HEK293T (cell line): ENCODE measurements at regions not wholly inside any gene's neighbourhood (a gene's known extent, or its start where the extent isn't known, plus 50 kb on each side); places are given as distances from the start of the nearest gene placed in this dataset.
"Not testable (repeated sequence)": the region's sequence is repeated elsewhere in the genome, so short reads cannot be mapped to it uniquely, and the experiment has no call there.

ENCODE experiments used
- CTCF ChIA-PET: fragments of 350-600 bp; formaldehyde crosslinking; extraction: SDS; loops from one replicate; lab custom pipeline; 2021; ENCODE audit warnings: antibody characterized with exemption, inconsistent platforms; lab: Yijun Ruan, JAX
- POLR2A ChIA-PET: fragments of 350-600 bp; formaldehyde crosslinking; extraction: SDS; loops from one replicate; lab custom pipeline; 2020; ENCODE audit warnings: antibody characterized with exemption, inconsistent platforms; lab: Yijun Ruan, JAX
- DNase-seq: peaks from one replicate; pipeline ENCODE4 v3.0.0; 2012; ENCODE audit warnings: mixed read lengths; ENCODE audit errors: extremely low spot score
- ARNT ChIP-seq: fragments of 450-650 bp; IDR thresholded peaks from 2 replicates; pipeline ENCODE4 v1.6.1; 2017; ENCODE audit warnings: mild to moderate bottlenecking
- BHLHE40 ChIP-seq: fragments of 450-650 bp; IDR thresholded peaks from 2 replicates; pipeline ENCODE4 v1.6.1; 2016; ENCODE audit warnings: mild to moderate bottlenecking, moderate library complexity, borderline replicate concordance
- CTBP1 ChIP-seq: fragments of 450-650 bp; IDR thresholded peaks from 2 replicates; pipeline ENCODE4 v1.6.1; 2016; ENCODE audit warnings: borderline replicate concordance
- ELF4 ChIP-seq: fragments of 450-650 bp; IDR thresholded peaks from 2 replicates; pipeline ENCODE4 v1.6.1; 2017; ENCODE audit warnings: antibody characterized with exemption
- FOXA1 ChIP-seq: fragments of 450-650 bp; IDR thresholded peaks from 2 replicates; pipeline ENCODE4 v1.6.1; 2016; ENCODE audit warnings: mild to moderate bottlenecking
- FOXK2 ChIP-seq: fragments of 450-650 bp; IDR thresholded peaks from 2 replicates; pipeline ENCODE4 v1.6.1; 2016; ENCODE audit warnings: mild to moderate bottlenecking
- FOXM1 ChIP-seq: fragments of 450-650 bp; IDR thresholded peaks from 2 replicates; pipeline ENCODE4 v1.6.1; 2017; ENCODE audit warnings: mild to moderate bottlenecking, borderline replicate concordance
- HDGF ChIP-seq: fragments of 450-650 bp; IDR thresholded peaks from 2 replicates; pipeline ENCODE4 v1.6.1; 2017; ENCODE audit warnings: antibody characterized with exemption, borderline replicate concordance
- L3MBTL2 ChIP-seq: fragments of 450-650 bp; conservative IDR thresholded peaks from 2 replicates; pipeline ENCODE4 v1.6.1; 2016; ENCODE audit warnings: mild to moderate bottlenecking
- LEF1 ChIP-seq: fragments of 450-650 bp; IDR thresholded peaks from 2 replicates; pipeline ENCODE4 v1.6.1; 2017; ENCODE audit warnings: mild to moderate bottlenecking, borderline replicate concordance
- NFRKB ChIP-seq: fragments of 450-650 bp; IDR thresholded peaks from 2 replicates; pipeline ENCODE4 v1.6.1; 2016; ENCODE audit warnings: mild to moderate bottlenecking, moderate library complexity
- PKNOX1 ChIP-seq: fragments of 450-650 bp; IDR thresholded peaks from 2 replicates; pipeline ENCODE4 v1.6.1; 2016
- SP1 ChIP-seq: fragments of 450-650 bp; IDR thresholded peaks from 2 replicates; pipeline ENCODE4 v1.6.1; 2017
- SUZ12 ChIP-seq: fragments of 450-650 bp; IDR thresholded peaks from 2 replicates; pipeline ENCODE4 v1.6.1; 2016; ENCODE audit warnings: mild to moderate bottlenecking
- TARDBP ChIP-seq: fragments of 450-650 bp; IDR thresholded peaks from 2 replicates; pipeline ENCODE4 v1.6.1; 2016
- ZNF384 ChIP-seq: fragments of 450-650 bp; IDR thresholded peaks from 2 replicates; pipeline ENCODE4 v1.6.1; 2016

- CTCF ChIA-PET, result no interaction called here
- POLR2A ChIA-PET, result no interaction called here
- TF ChIP-seq BHLHE40 (no peak), LEF1 (no peak), CTBP1 (no peak), SP1 (no peak), PKNOX1 (no peak), FOXK2 (no peak), ELF4 (no peak), FOXM1 (no peak), ZNF384 (no peak), TARDBP (no peak), SUZ12 (no peak), ARNT (no peak), NFRKB (no peak)
Observed at GRCh38 chr12:70008944-70009343, 183.9 kb downstream of the MYRFL start.

DNA sequence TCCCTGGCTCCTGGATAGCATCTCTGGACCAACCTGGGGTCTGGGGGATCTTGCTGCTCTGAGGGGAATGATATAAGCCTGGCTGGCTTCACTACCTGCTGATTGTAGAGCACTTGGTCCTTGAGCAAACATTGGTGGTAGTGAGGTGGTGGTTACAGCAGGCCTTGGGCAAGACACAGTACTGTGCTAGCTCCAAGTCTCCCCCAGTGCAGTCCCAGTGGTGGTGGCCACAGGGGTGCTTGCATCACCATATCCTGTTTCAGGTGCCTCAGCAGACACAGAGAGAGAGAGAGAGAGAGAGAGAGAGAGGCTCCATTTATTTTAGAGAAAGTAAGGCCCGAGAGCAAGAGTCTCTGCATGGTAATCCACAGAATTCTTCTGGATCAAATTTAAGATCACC, 186.3 kb downstream of the MYRFL start:
- DNase-seq, result no peak
- TF ChIP-seq TARDBP (no peak), NFRKB (no peak), ARNT (no peak), ELF4 (no peak), FOXM1 (no peak), FOXA1 (no peak), FOXK2 (no peak), PKNOX1 (no peak), ZNF384 (no peak), SP1 (no peak), CTBP1 (no peak)
- POLR2A ChIA-PET, result no interaction called here
- CTCF ChIA-PET, result no interaction called here

More at GRCh38 chr12:70008944-70009343, 183.9 kb downstream of the MYRFL start:
- no peak for DNase-seq

GRCh38 chr12:70013016-70013415, 188.0 kb downstream of the MYRFL start:
- POLR2A ChIA-PET, result not testable (repeated sequence)

GRCh38 chr12:70028515-70028914, 203.5 kb downstream of the MYRFL start:
- CTCF ChIA-PET, result no interaction called here
- DNase-seq, result no peak
- TF ChIP-seq HDGF (no peak), LEF1 (no peak), FOXM1 (no peak), ELF4 (no peak), ARNT (no peak), NFRKB (no peak), SUZ12 (no peak)
- POLR2A ChIA-PET, result no interaction called here

More at GRCh38 chr12:70013016-70013415, 188.0 kb downstream of the MYRFL start:
- CTCF ChIA-PET, DNase-seq: not testable (repeated sequence)

GRCh38 chr12:70028918-70029317, 203.9 kb downstream of the MYRFL start:
- DNase-seq, result no peak
- no peak for TF ChIP-seq FOXK2
- no peak for TF ChIP-seq FOXM1
- TF ChIP-seq SUZ12, result no peak
- TF ChIP-seq NFRKB, result no peak
- TF ChIP-seq FOXA1, result no peak
- no peak for TF ChIP-seq L3MBTL2
- no peak for TF ChIP-seq ARNT
- no peak for TF ChIP-seq ELF4
- no peak for TF ChIP-seq HDGF
- no peak for TF ChIP-seq SP1
- TF ChIP-seq CTBP1, result no peak
- ChIA-PET CTCF (no interaction called here), POLR2A (no interaction called here)

- ChIA-PET CTCF (no interaction called here), POLR2A (no interaction called here)
- TF ChIP-seq TARDBP (no peak), HDGF (no peak)
- no peak for DNase-seq
Observed at GRCh38 chr12:70031046-70031445, 206.0 kb downstream of the MYRFL start.

- ChIA-PET CTCF (no interaction called here), POLR2A (no interaction called here)
- DNase-seq, result no peak
- no peak for TF ChIP-seq SUZ12
- TF ChIP-seq SP1, result no peak
- TF ChIP-seq TARDBP, result no peak
- TF ChIP-seq FOXM1, result no peak
- no peak for TF ChIP-seq L3MBTL2
- TF ChIP-seq ELF4, result no peak
- no peak for TF ChIP-seq LEF1
- TF ChIP-seq ZNF384, result no peak
- TF ChIP-seq ARNT, result no peak
- TF ChIP-seq CTBP1, result no peak
- no peak for TF ChIP-seq FOXA1
Observed at GRCh38 chr12:70032076-70032475, 207.0 kb downstream of the MYRFL start.

DNA sequence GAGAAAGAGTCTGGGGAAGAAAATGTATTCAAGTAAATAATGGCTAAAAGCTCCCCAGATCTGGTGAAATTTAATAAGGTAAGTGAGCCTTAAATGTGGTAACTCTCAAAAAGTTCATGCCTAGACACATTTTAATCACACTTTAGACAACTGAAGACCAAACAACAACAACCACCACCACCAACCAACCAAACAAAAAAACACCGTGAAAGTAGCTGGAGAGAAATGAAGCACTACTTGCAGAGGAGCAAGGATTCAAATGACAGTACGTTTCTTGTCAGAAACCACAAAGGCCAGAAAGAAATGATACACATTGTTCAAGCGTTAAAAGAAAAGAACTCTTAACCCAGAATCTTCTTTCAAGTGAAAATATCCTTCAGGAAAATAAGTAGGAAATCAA, 208.3 kb downstream of the MYRFL start:
- no peak for TF ChIP-seq ARNT
- no peak for TF ChIP-seq SP1
- TF ChIP-seq FOXK2, result no peak
- no peak for TF ChIP-seq FOXM1
- no peak for TF ChIP-seq SUZ12
- no peak for TF ChIP-seq L3MBTL2
- TF ChIP-seq ZNF384, result no peak
- TF ChIP-seq HDGF, result no peak
- no peak for TF ChIP-seq ELF4
- TF ChIP-seq FOXA1, result no peak
- TF ChIP-seq LEF1, result no peak
- TF ChIP-seq TARDBP, result no peak
- TF ChIP-seq NFRKB, result no peak
- no peak for TF ChIP-seq BHLHE40
- CTCF ChIA-PET, result no interaction called here

More for the DNA sequence above, 208.3 kb downstream of the MYRFL start:
- DNase-seq, result no peak
- POLR2A ChIA-PET, result no interaction called here
